H1 (cell line): ENCODE measurements at regions not wholly inside any gene's neighbourhood (a gene's known extent, or its start where the extent isn't known, plus 50 kb on each side); places are given as distances from the start of the nearest gene placed in this dataset.

ENCODE experiments used
- CTCF ChIA-PET: fragments of 300-600 bp; sonication (Branson Sonifier 250); formaldehyde crosslinking; loops from one replicate; lab custom pipeline; 2021; ENCODE audit not compliant: partially characterized antibody; lab: Charles Lee
- POLR2A ChIA-PET: fragments of 300-600 bp; sonication (Branson Sonifier 250); formaldehyde crosslinking; loops from one replicate; lab custom pipeline; 2021; ENCODE audit warnings: inconsistent platforms; ENCODE audit not compliant: partially characterized antibody; lab: Charles Lee
- DNase-seq, 2 experiments: peaks; one replicate each; pipeline versions ENCODE4 v3.0.0 to v3.0.0-alpha.2; 2010 to 2022; ENCODE audit warnings: low spot score in 2 of 2, low read depth in 1 of 2, mixed read lengths in 1 of 2
- FAIRE-seq: peaks from 2 replicates; lab custom pipeline; 2011; peaks lifted over from hg19 to GRCh38; lab: Jason Lieb, UNC
- H2AFZ ChIP-seq: 2 replicates; pipeline ENCODE4 v1.8.1; 2012; ENCODE audit warnings: low read length, inconsistent platforms
- H2AK5ac ChIP-seq: 2 replicates; pipeline ENCODE4 v1.6.1; 2013; ENCODE audit warnings: low read depth, low read length
- H2BK120ac ChIP-seq: replicated peaks from 2 replicates; pipeline ENCODE3; 2013; ENCODE audit warnings: low read depth, low read length, inconsistent platforms
- H2BK12ac ChIP-seq: 2 replicates; pipeline ENCODE4 v1.6.1; 2013; ENCODE audit warnings: low read depth, low read length
- H2BK15ac ChIP-seq: 2 replicates; pipeline ENCODE4 v1.6.1; 2013; ENCODE audit warnings: low read length
- H2BK20ac ChIP-seq: 2 replicates; pipeline ENCODE4 v1.6.1; 2013; ENCODE audit warnings: low read length
- H2BK5ac ChIP-seq: 2 replicates; pipeline ENCODE4 v1.6.1; 2013; ENCODE audit warnings: low read depth, low read length
- H3K14ac ChIP-seq: 2 replicates; pipeline ENCODE4 v1.6.1; 2013; ENCODE audit warnings: inconsistent platforms; ENCODE audit not compliant: insufficient read length
- H3K18ac ChIP-seq: 2 replicates; pipeline ENCODE4 v1.6.1; 2013; ENCODE audit warnings: low read length; ENCODE audit errors: extremely low read depth
- H3K23ac ChIP-seq: 2 replicates; pipeline ENCODE4 v1.6.1; 2013; ENCODE audit warnings: inconsistent platforms; ENCODE audit not compliant: insufficient read length
- H3K23me2 ChIP-seq: 2 replicates; pipeline ENCODE4 v1.6.1; 2013; ENCODE audit warnings: low read depth, low read length
- H3K27ac ChIP-seq: 2 replicates; pipeline ENCODE4 v1.6.1; 2011; ENCODE audit warnings: low read depth, low read length, inconsistent platforms
- H3K27me3 ChIP-seq, 4 experiments: replicated peaks in 1 of 4; 1 replicate in 1 of 4; 2 replicates in 3 of 4; pipeline versions ENCODE4 v1.6.1 to v1.8.1; 2011 to 2013; ENCODE audit warnings: low read length in 3 of 4, mild to moderate bottlenecking in 3 of 4, inconsistent platforms in 2 of 4, mixed read lengths in 2 of 4, moderate library complexity in 1 of 4; ENCODE audit not compliant: control insufficient read depth in 3 of 4, insufficient read depth in 3 of 4; ENCODE audit errors: extremely low read depth in 1 of 4
- H3K36me3 ChIP-seq, 4 experiments: 2 replicates each; pipeline versions ENCODE4 v1.6.1 to v1.8.1; 2011 to 2013; ENCODE audit warnings: mild to moderate bottlenecking in 4 of 4, low read length in 3 of 4, moderate library complexity in 2 of 4, control low read depth in 1 of 4, inconsistent platforms in 1 of 4; ENCODE audit not compliant: insufficient read depth in 4 of 4, control insufficient read depth in 2 of 4
- H3K4ac ChIP-seq: replicated peaks from 2 replicates; pipeline ENCODE3; 2013; ENCODE audit warnings: low read length, low read depth, mixed read lengths, inconsistent platforms; ENCODE audit not compliant: insufficient read length
- H3K4me1 ChIP-seq, 4 experiments: replicated peaks in 1 of 4; 1 replicate in 1 of 4; 2 replicates in 3 of 4; pipeline versions ENCODE4 v1.6.1 to v1.8.1; 2011 to 2013; ENCODE audit warnings: low read length in 3 of 4, inconsistent platforms in 2 of 4, mixed read lengths in 1 of 4; ENCODE audit not compliant: insufficient read depth in 4 of 4, control insufficient read depth in 3 of 4
- H3K4me2 ChIP-seq, 2 experiments: 2 replicates each; pipeline versions ENCODE4 v1.6.1 to v1.8.1; 2011 to 2013; ENCODE audit warnings: low read depth in 2 of 2, low read length in 2 of 2, control low read depth in 1 of 2, inconsistent platforms in 1 of 2, mild to moderate bottlenecking in 1 of 2; ENCODE audit not compliant: insufficient read depth in 1 of 2
- H3K4me3 ChIP-seq, 4 experiments: fragments of 200-600, 300-600 bp in 1 of 4; sonication (generic), shearing (Covaris generic), sonication (Bioruptor Twin) in 1 of 4; 2 replicates each; pipeline versions ENCODE4 v1.5.1 to v1.8.1; 2011 to 2016; ENCODE audit warnings: low read length in 4 of 4, low read depth in 3 of 4, control low read depth in 2 of 4, inconsistent platforms in 2 of 4, mild to moderate bottlenecking in 2 of 4, mixed read lengths in 1 of 4, moderate library complexity in 1 of 4; ENCODE audit not compliant: insufficient read depth in 2 of 4; ENCODE audit errors: extremely low read depth in 1 of 4
- H3K56ac ChIP-seq: replicated peaks from 2 replicates; pipeline ENCODE3; 2013; ENCODE audit warnings: low read depth, mild to moderate bottlenecking, mixed read lengths, low read length, inconsistent platforms; ENCODE audit not compliant: insufficient read length
- H3K79me1 ChIP-seq: 2 replicates; pipeline ENCODE4 v1.6.1; 2013; ENCODE audit warnings: low read depth, low read length, control low read depth
- H3K79me2 ChIP-seq, 2 experiments: 2 replicates each; pipeline versions ENCODE4 v1.6.1 to v1.8.1; 2012 to 2013; ENCODE audit warnings: low read length in 2 of 2, mild to moderate bottlenecking in 2 of 2, inconsistent platforms in 1 of 2; ENCODE audit not compliant: insufficient read depth in 2 of 2, control insufficient read depth in 1 of 2
- H3K9ac ChIP-seq, 4 experiments: replicated peaks in 1 of 4; 1 replicate in 1 of 4; 2 replicates in 3 of 4; pipeline versions ENCODE4 v1.6.1 to v1.8.1; 2011 to 2013; ENCODE audit warnings: low read depth in 3 of 4, low read length in 3 of 4, control low read depth in 2 of 4, mild to moderate bottlenecking in 2 of 4, moderate library complexity in 2 of 4, inconsistent platforms in 1 of 4; ENCODE audit errors: extremely low read depth in 1 of 4
- H3K9me3 ChIP-seq, 2 experiments: 2 replicates each; pipeline versions ENCODE4 v1.6.1 to v1.8.1; 2012 to 2013; ENCODE audit warnings: mild to moderate bottlenecking in 2 of 2, moderate library complexity in 2 of 2, control low read depth in 1 of 2, inconsistent platforms in 1 of 2, low read depth in 1 of 2, low read length in 1 of 2, mixed read lengths in 1 of 2; ENCODE audit not compliant: insufficient read depth in 2 of 2
- H4K20me1 ChIP-seq, 2 experiments: replicated peaks in 1 of 2; 2 replicates each; pipeline versions ENCODE3 to v1.8.1; 2011 to 2013; ENCODE audit warnings: inconsistent platforms in 2 of 2, low read length in 2 of 2, mild to moderate bottlenecking in 1 of 2; ENCODE audit not compliant: insufficient read depth in 2 of 2, control insufficient read depth in 1 of 2
- H4K5ac ChIP-seq: 2 replicates; pipeline ENCODE4 v1.6.1; 2013; ENCODE audit warnings: low read length, low read depth, mixed read lengths, inconsistent platforms; ENCODE audit not compliant: insufficient read length
- H4K8ac ChIP-seq: 2 replicates; pipeline ENCODE4 v1.8.0; 2013; ENCODE audit warnings: mild to moderate bottlenecking, moderate library complexity, low read length, inconsistent platforms; ENCODE audit not compliant: insufficient read depth; ENCODE audit errors: extremely low read depth
- H4K91ac ChIP-seq: replicated peaks from 2 replicates; pipeline ENCODE3; 2013; ENCODE audit warnings: low read length, mixed read lengths, inconsistent platforms; ENCODE audit not compliant: insufficient read length
- ASH2L ChIP-seq: fragments of 200-600, 300-600 bp; sonication (generic); IDR thresholded peaks from one replicate; pipeline ENCODE4 v1.7.1; 2017; ENCODE audit warnings: low read length
- POLR2A ChIP-seq, 2 experiments: IDR thresholded peaks; 1 replicate in 1 of 2; 2 replicates in 1 of 2; pipeline ENCODE4 v1.6.1; 2011; ENCODE audit warnings: low read depth in 2 of 2, low read length in 2 of 2, mild to moderate bottlenecking in 2 of 2; ENCODE audit errors: control extremely low read depth in 1 of 2
- WGBS, 2 experiments: shearing (Covaris generic) in 1 of 2; methylation state at CpG; one replicate each; pipeline versions ENCODE4 v1.1.6 to v1.1.7; 2013 to 2015; ENCODE audit warnings: low lambda C conversion rate in 2 of 2, mixed read lengths in 2 of 2, inconsistent platforms in 1 of 2, low coverage in 1 of 2, missing lambda C conversion rate in 1 of 2; ENCODE audit not compliant: insufficient replicate concordance in 2 of 2, insufficient coverage in 1 of 2, insufficient read length in 1 of 2; ENCODE audit errors: extremely low coverage in 1 of 2, missing lambda C conversion rate in 1 of 2; 5-methylcytosine and 5-hydroxymethylcytosine counted together

GRCh38 chr7:84924353-84924752, 262.5 kb downstream of the SEMA3D start:
- Histone ChIP-seq H2BK5ac (no peak overlapping the region), H2BK15ac (no peak overlapping the region), H3K4me3 (no peak overlapping the region), H2BK120ac (no peak overlapping the region), H3K56ac (no peak overlapping the region), H4K91ac (no peak overlapping the region), H2AK5ac (no peak overlapping the region), H3K23ac (no peak overlapping the region), H4K8ac (no peak overlapping the region), H3K79me1 (no peaks in the 10 kb centered on the region), H3K4me1 (peaks cover 0 to 3% (median 0%) of the 10 kb centered on the region in 4 experiments; a peak in 1 of 7 replicates), H3K14ac (no peak overlapping the region), H3K36me3 (no peaks in the 10 kb centered on the region; a peak in 2 of 8 replicates), H3K79me2 (no peaks in the 10 kb centered on the region), H3K4me2 (no peak overlapping the region), H4K20me1 (no peaks in the 10 kb centered on the region), H3K23me2 (no peaks in the 10 kb centered on the region), H2BK20ac (no peak overlapping the region), H3K27ac (no peak overlapping the region), H3K9me3 (peaks cover 2 to 8% of the 10 kb centered on the region in 2 experiments; a peak in 1 of 4 replicates), H3K9ac (no peak overlapping the region), H3K27me3 (no peaks in the 10 kb centered on the region), H2AFZ (no peak overlapping the region), H4K5ac (no peak overlapping the region), H2BK12ac (no peak overlapping the region), H3K4ac (no peak overlapping the region), H3K18ac (no peak overlapping the region)
- WGBS, 2 experiments, result 89% methylated on average over 3 of the region's 3 CpGs; no CpG with 5 or more reads in 1 of the 2 experiments
- no peak for DNase-seq
- no peak for FAIRE-seq
- ChIA-PET POLR2A (no interaction called here), CTCF (no interaction called here)
- TF ChIP-seq ASH2L, result no peak
- TF ChIP-seq POLR2A (IDR thresholded peaks at IDR 0.05; ENCODE audit: control extremely low read depth in 1 of 2, low read depth in 2 of 2, low read length in 2 of 2), result no peak
